SK-N-SH (cell line): ENCODE measurements at regions not wholly inside any gene's neighbourhood (a gene's known extent, or its start where the extent isn't known, plus 50 kb on each side); places are given as distances from the start of the nearest gene placed in this dataset.

Source experiments
- CTCF ChIA-PET: fragments of 300-600, 350-600 bp; formaldehyde crosslinking; extraction: SDS; loops from one replicate; lab custom pipeline; 2021; lab: Yijun Ruan, JAX
- POLR2A ChIA-PET: fragments of 350-600 bp; sonication (Branson Sonifier 250); formaldehyde crosslinking; extraction: SDS; loops from one replicate; lab custom pipeline; 2020; ENCODE audit warnings: antibody characterized with exemption, inconsistent platforms; lab: Yijun Ruan, JAX
- DNase-seq: peaks from one replicate; pipeline ENCODE4 v3.0.0; 2012
- H2AFZ ChIP-seq: fragments of 200-600 bp; sonication (generic); 2 replicates; pipeline ENCODE4 v1.8.1; 2016; ENCODE audit warnings: antibody characterized with exemption, mild to moderate bottlenecking, low read depth
- H3F3A ChIP-seq: fragments of 200-600 bp; sonication (generic); replicated peaks from 2 replicates; pipeline ENCODE3; 2016; ENCODE audit warnings: antibody characterized with exemption, mild to moderate bottlenecking; ENCODE audit not compliant: insufficient read depth
- H3K27ac ChIP-seq, 2 experiments: fragments of 200-500 bp in 1 of 2; fragments of 200-600 bp in 1 of 2; sonication (Bioruptor generic) in 1 of 2; sonication (generic), shearing (Covaris generic) in 1 of 2; 2 replicates each; pipeline versions ENCODE4 v1.5.1 to v1.6.1; 2014 to 2016; ENCODE audit warnings: low read depth in 2 of 2, inconsistent platforms in 1 of 2, low read length in 1 of 2, mild to moderate bottlenecking in 1 of 2, mixed read lengths in 1 of 2
- H3K27me3 ChIP-seq: fragments of 200-600 bp; sonication (generic), shearing (Covaris generic); 2 replicates; pipeline ENCODE4 v1.6.1; 2016; ENCODE audit warnings: mixed run types; ENCODE audit not compliant: insufficient read depth
- H3K36me3 ChIP-seq, 2 experiments: fragments of 200-500 bp in 1 of 2; fragments of 200-600 bp in 1 of 2; sonication (Bioruptor generic) in 1 of 2; sonication (generic) in 1 of 2; replicated peaks in 1 of 2; 2 replicates each; pipeline versions ENCODE3 to v1.5.1; 2014 to 2016; ENCODE audit warnings: low read length in 1 of 2, mild to moderate bottlenecking in 1 of 2; ENCODE audit not compliant: insufficient read depth in 2 of 2, control insufficient read depth in 1 of 2
- H3K4me1 ChIP-seq, 2 experiments: fragments of 200-500 bp in 1 of 2; fragments of 200-600 bp in 1 of 2; sonication (Bioruptor generic) in 1 of 2; sonication (generic), shearing (Covaris generic) in 1 of 2; 2 replicates each; pipeline versions ENCODE4 v1.5.1 to v1.6.1; 2014 to 2016; ENCODE audit warnings: low read depth in 1 of 2, low read length in 1 of 2, mixed run types in 1 of 2; ENCODE audit not compliant: insufficient read depth in 2 of 2, control insufficient read depth in 1 of 2
- H3K4me2 ChIP-seq: fragments of 200-600 bp; sonication (generic), shearing (Covaris generic); 2 replicates; pipeline ENCODE4 v1.6.1; 2017; ENCODE audit warnings: mixed run types
- H3K4me3 ChIP-seq, 2 experiments: fragments of 200-500 bp in 1 of 2; fragments of 200-600 bp in 1 of 2; sonication (Bioruptor generic) in 1 of 2; sonication (generic), shearing (Covaris generic) in 1 of 2; 2 replicates each; pipeline versions ENCODE4 v1.5.1 to v1.8.1; 2014 to 2016; ENCODE audit warnings: low read depth in 2 of 2, inconsistent platforms in 1 of 2, low read length in 1 of 2, mild to moderate bottlenecking in 1 of 2, mixed read lengths in 1 of 2, moderate library complexity in 1 of 2
- H3K79me2 ChIP-seq: fragments of 200-600 bp; sonication (generic); 2 replicates; pipeline ENCODE4 v1.8.1; 2017; ENCODE audit warnings: mild to moderate bottlenecking; ENCODE audit not compliant: insufficient read depth
- H3K9ac ChIP-seq: fragments of 200-600 bp; sonication (generic); 2 replicates; pipeline ENCODE4 v1.6.1; 2017; ENCODE audit warnings: mixed run types
- H3K9me2 ChIP-seq: fragments of 200-600 bp; sonication (generic); 2 replicates; pipeline ENCODE4 v1.6.1; 2017; ENCODE audit warnings: mixed run types
- H3K9me3 ChIP-seq: fragments of 200-600 bp; sonication (generic); 2 replicates; pipeline ENCODE4 v1.6.1; 2017; ENCODE audit warnings: mixed run types, mild to moderate bottlenecking, moderate library complexity
- H4K20me1 ChIP-seq: fragments of 200-600 bp; sonication (generic); 2 replicates; pipeline ENCODE4 v1.6.1; 2017; ENCODE audit warnings: mild to moderate bottlenecking, mixed run types; ENCODE audit not compliant: insufficient read depth
- CHD2 ChIP-seq: fragments of 150-350 bp; IDR thresholded peaks from 2 replicates; pipeline ENCODE4 v1.6.1; 2018; ENCODE audit warnings: low read length; ENCODE audit not compliant: partially characterized antibody
- EP300 ChIP-seq, 2 experiments: IDR thresholded peaks; 2 replicates each; pipeline versions ENCODE4 v1.4.0 to v1.6.1; 2012; ENCODE audit warnings: borderline replicate concordance in 1 of 2, low read depth in 1 of 2, low read length in 1 of 2
- EZH2phosphoT487 ChIP-seq: fragments of 200-600 bp; sonication (generic); IDR thresholded peaks from 2 replicates; pipeline ENCODE4 v1.6.1; 2017; ENCODE audit warnings: low read depth, mixed run types, mild to moderate bottlenecking, antibody characterized with exemption, moderate library complexity, borderline replicate concordance
- FOXJ3 ChIP-seq: sonication (generic); formaldehyde crosslinking; IDR thresholded peaks from 2 replicates; pipeline ENCODE4 v1.5.1; 2020; ENCODE audit warnings: mild to moderate bottlenecking, missing genetic modification reagents
- GABPA ChIP-seq: IDR thresholded peaks from 2 replicates; pipeline ENCODE4 v1.4.0; 2012; ENCODE audit warnings: low read depth, mild to moderate bottlenecking
- GATA2 ChIP-seq: sonication (generic); formaldehyde crosslinking; IDR thresholded peaks from 2 replicates; pipeline ENCODE4 v1.5.0; 2020; ENCODE audit warnings: mild to moderate bottlenecking, missing genetic modification reagents
- JUND ChIP-seq: IDR thresholded peaks from 2 replicates; pipeline ENCODE4 v1.4.0; 2012
- MXI1 ChIP-seq: IDR thresholded peaks from 2 replicates; pipeline ENCODE4 v1.6.1; 2012; ENCODE audit warnings: mild to moderate bottlenecking, low read depth, low read length, improper control_type of control experiment
- NFIC ChIP-seq: IDR thresholded peaks from 2 replicates; pipeline ENCODE4 v1.4.0; 2012; ENCODE audit warnings: borderline replicate concordance
- PBX3 ChIP-seq: IDR thresholded peaks from 2 replicates; pipeline ENCODE4; 2012
- POLR2AphosphoS5 ChIP-seq: IDR thresholded peaks from 2 replicates; pipeline ENCODE4 v1.6.1; 2012; ENCODE audit warnings: low read depth, low read length
- RFX5 ChIP-seq: IDR thresholded peaks from 2 replicates; pipeline ENCODE4 v1.6.1; 2012; ENCODE audit warnings: mild to moderate bottlenecking, improper control_type of control experiment, low read length
- RXRA ChIP-seq: IDR thresholded peaks from 2 replicates; pipeline ENCODE4 v1.4.0; 2012; ENCODE audit warnings: low read depth, mild to moderate bottlenecking, borderline replicate concordance
- SIN3A ChIP-seq: IDR thresholded peaks from 2 replicates; pipeline ENCODE4 v1.6.1; 2012; ENCODE audit warnings: low read depth, mild to moderate bottlenecking, low read length, moderate library complexity, borderline replicate concordance
- SMC3 ChIP-seq: IDR thresholded peaks from 2 replicates; pipeline ENCODE4 v1.6.1; 2012; ENCODE audit warnings: low read depth, low read length, improper control_type of control experiment
- TEAD4 ChIP-seq: IDR thresholded peaks from 2 replicates; pipeline ENCODE4 v1.4.0; 2012; ENCODE audit warnings: mild to moderate bottlenecking, borderline replicate concordance; ENCODE audit not compliant: insufficient read depth
- ZBTB33 ChIP-seq: IDR thresholded peaks from 2 replicates; pipeline ENCODE4 v1.4.0; 2012; ENCODE audit warnings: low read depth, borderline replicate concordance
- TF ChIP-seq, protein P1 (sequence below): fragments of 150-350 bp; IDR thresholded peaks from 2 replicates; pipeline ENCODE4 v1.6.1; 2017; ENCODE audit warnings: antibody characterized with exemption, low read length, low read depth, borderline replicate concordance

- Histone ChIP-seq H3K9me3 (no peaks in the 10 kb centered on the region), H3K36me3 (no peaks in the 10 kb centered on the region), H3K4me2 (no peak overlapping the region), H4K20me1 (no peaks in the 10 kb centered on the region), H2AFZ (no peak overlapping the region), H3K9me2 (no peaks in the 10 kb centered on the region), H3K4me3 (no peak overlapping the region)
- no peak for DNase-seq
- no peak for TF ChIP-seq SIN3A
- TF ChIP-seq SMC3 = no peak
- no peak for TF ChIP-seq EP300 (IDR thresholded peaks at IDR 0.05; ENCODE audit: borderline replicate concordance in 1 of 2, low read depth in 1 of 2, low read length in 1 of 2)
- TF ChIP-seq ZBTB33 = no peak
- no peak for TF ChIP-seq JUND
- no peak for TF ChIP-seq RFX5
- TF ChIP-seq RXRA = no peak
- no peak for TF ChIP-seq MXI1
- no peak for TF ChIP-seq GABPA
- no peak for TF ChIP-seq EZH2phosphoT487
- TF ChIP-seq, protein P1, sequence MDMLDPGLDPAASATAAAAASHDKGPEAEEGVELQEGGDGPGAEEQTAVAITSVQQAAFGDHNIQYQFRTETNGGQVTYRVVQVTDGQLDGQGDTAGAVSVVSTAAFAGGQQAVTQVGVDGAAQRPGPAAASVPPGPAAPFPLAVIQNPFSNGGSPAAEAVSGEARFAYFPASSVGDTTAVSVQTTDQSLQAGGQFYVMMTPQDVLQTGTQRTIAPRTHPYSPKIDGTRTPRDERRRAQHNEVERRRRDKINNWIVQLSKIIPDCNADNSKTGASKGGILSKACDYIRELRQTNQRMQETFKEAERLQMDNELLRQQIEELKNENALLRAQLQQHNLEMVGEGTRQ = no peak
- TF ChIP-seq TEAD4 = no peak
- TF ChIP-seq NFIC = no peak
- TF ChIP-seq PBX3 = no peak
- TF ChIP-seq CHD2 = no peak
- TF ChIP-seq GATA2 (CRISPR knock-in tag) = no peak
- TF ChIP-seq POLR2AphosphoS5 = no peak
- no peak for TF ChIP-seq FOXJ3 (CRISPR knock-in tag)
- TF ChIP-seq, all 33 proteins: peak for 0
- Histone ChIP-seq H3K4me1 (no peaks in the 10 kb centered on the region), H3K27me3 (no peaks in the 10 kb centered on the region), H3K79me2 (no peaks in the 10 kb centered on the region), H3K9ac (no peak overlapping the region), H3F3A (no peaks in the 10 kb centered on the region), H3K27ac (no peak overlapping the region)
- ChIA-PET POLR2A (no interaction called here), CTCF (no interaction called here)
Observed at GRCh38 chr3:35401671-35402070, 237.7 kb upstream of the ARPP21 start.
